OCI-LY7 (cell line): ENCODE measurements at regions not wholly inside any gene's neighbourhood (a gene's known extent, or its start where the extent isn't known, plus 50 kb on each side); places are given as distances from the start of the nearest gene placed in this dataset.

Source experiments
- BruUV-seq: library from RNA; stranded (reverse); fragments of 400-500 nt; replicated peaks from 2 replicates; lab custom pipeline; 2021; lab: Mats Ljungman, UMichigan
- CTCF ChIA-PET: fragments of 300-600 bp; sonication (Branson Sonifier 250); formaldehyde crosslinking; loops from one replicate; lab custom pipeline; 2022; ENCODE audit warnings: antibody characterized with exemption; ENCODE audit not compliant: unreplicated experiment; lab: Charles Lee
- POLR2A ChIA-PET: fragments of 300-600 bp; sonication (Branson Sonifier 250); formaldehyde crosslinking; loops from one replicate; lab custom pipeline; 2022; ENCODE audit warnings: antibody characterized with exemption; lab: Charles Lee
- DNase-seq: peaks from one replicate; pipeline ENCODE4 v3.0.0-alpha.2; 2015; ENCODE audit warnings: low spot score
- H2AFZ ChIP-seq: fragments of 200-600 bp; sonication (generic), shearing (Covaris generic); 2 replicates; pipeline ENCODE4 v1.6.1; 2014; ENCODE audit warnings: mild to moderate bottlenecking, antibody characterized with exemption, low read length, moderate library complexity
- H3K27ac ChIP-seq: fragments of 200-600 bp; sonication (generic); 2 replicates; pipeline ENCODE4 v1.5.1; 2014; ENCODE audit warnings: mixed run types, low read depth, mild to moderate bottlenecking, moderate library complexity, low read length, inconsistent platforms; ENCODE audit not compliant: poor library complexity, severe bottlenecking
- H3K36me3 ChIP-seq: fragments of 200-600 bp; sonication (generic); 2 replicates; pipeline ENCODE4 v1.6.1; 2014; ENCODE audit warnings: mild to moderate bottlenecking, antibody characterized with exemption, low read length, moderate library complexity, mixed read lengths; ENCODE audit not compliant: insufficient read depth
- H3K4me1 ChIP-seq: fragments of 200-600 bp; sonication (generic); 2 replicates; pipeline ENCODE4 v1.5.1; 2014; ENCODE audit warnings: mild to moderate bottlenecking, low read length; ENCODE audit not compliant: insufficient read depth, poor library complexity, severe bottlenecking
- H3K4me2 ChIP-seq: fragments of 200-600 bp; sonication (generic); 2 replicates; pipeline ENCODE4 v1.6.1; 2014; ENCODE audit warnings: mild to moderate bottlenecking, low read length
- H3K4me3 ChIP-seq: fragments of 200-600 bp; sonication (generic); 2 replicates; pipeline ENCODE4 v1.5.1; 2014; ENCODE audit warnings: mild to moderate bottlenecking, low read depth, low read length; ENCODE audit not compliant: poor library complexity, severe bottlenecking
- H3K79me2 ChIP-seq: fragments of 200-600 bp; sonication (generic); 2 replicates; pipeline ENCODE4 v1.6.1; 2016; ENCODE audit warnings: low read depth, mild to moderate bottlenecking, low read length, moderate library complexity, mixed read lengths; ENCODE audit not compliant: insufficient read depth
- H3K9me2 ChIP-seq: fragments of 200-600 bp; sonication (generic); 2 replicates; pipeline ENCODE4 v1.6.1; 2016; ENCODE audit warnings: mild to moderate bottlenecking, low read length, mixed read lengths; ENCODE audit not compliant: insufficient read depth
- H3K9me3 ChIP-seq: fragments of 200-600 bp; sonication (generic); 2 replicates; pipeline ENCODE4 v1.6.1; 2014; ENCODE audit warnings: mild to moderate bottlenecking, mixed run types, low read length, mixed read lengths
- H4K20me1 ChIP-seq: fragments of 200-600 bp; sonication (generic); 2 replicates; pipeline ENCODE4 v1.6.1; 2014; ENCODE audit warnings: mild to moderate bottlenecking, antibody characterized with exemption, low read length, moderate library complexity, mixed read lengths; ENCODE audit not compliant: insufficient read depth
- EZH2phosphoT487 ChIP-seq: fragments of 200-600 bp; sonication (generic); IDR thresholded peaks from 2 replicates; pipeline ENCODE4 v1.6.1; 2018; ENCODE audit warnings: low read depth, borderline replicate concordance, mild to moderate bottlenecking, mixed run types, antibody characterized with exemption, low read length, moderate library complexity, mixed read lengths
- intact Hi-C: fragments of 100-400 bp; cut with micrococcal nuclease; formaldehyde crosslinking; loops from one replicate; pipeline ENCODE4 v1.10.0; 2022; ENCODE audit not compliant: unreplicated experiment
- TF ChIP-seq, protein P1 (sequence below): fragments of 200-600 bp; sonication (generic); conservative IDR thresholded peaks from 2 replicates; pipeline ENCODE4 v1.5.1; 2014; ENCODE audit warnings: mild to moderate bottlenecking, antibody characterized with exemption, low read length, moderate library complexity, mixed read lengths

DNA sequence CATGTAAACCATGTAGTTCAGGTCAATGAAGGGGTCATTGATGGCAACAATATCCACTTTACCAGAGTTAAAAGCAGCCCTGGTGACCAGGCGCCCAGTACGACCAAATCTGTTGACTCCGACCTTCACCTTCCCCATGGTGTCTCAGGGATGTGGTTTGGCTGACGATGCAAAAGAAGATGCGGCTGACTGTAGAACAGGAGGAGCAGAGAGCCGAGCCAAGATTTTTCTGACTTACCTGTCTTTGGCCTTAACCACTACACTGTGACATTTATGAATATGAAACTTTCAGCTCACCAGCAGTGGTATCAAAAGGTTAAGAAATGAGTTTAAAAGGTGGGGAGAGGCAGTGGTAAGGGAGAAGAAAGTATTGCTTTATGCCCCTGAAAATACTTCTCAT lies 309.8 kb downstream of the BCOR start:
- H2AFZ ChIP-seq: no peak overlapping the region
- no peaks in the 10 kb centered on the region for H3K9me3 ChIP-seq
- ChIA-PET POLR2A (no interaction called here), CTCF (no interaction called here)
- TF ChIP-seq EZH2phosphoT487: no peak
- TF ChIP-seq, protein P1, sequence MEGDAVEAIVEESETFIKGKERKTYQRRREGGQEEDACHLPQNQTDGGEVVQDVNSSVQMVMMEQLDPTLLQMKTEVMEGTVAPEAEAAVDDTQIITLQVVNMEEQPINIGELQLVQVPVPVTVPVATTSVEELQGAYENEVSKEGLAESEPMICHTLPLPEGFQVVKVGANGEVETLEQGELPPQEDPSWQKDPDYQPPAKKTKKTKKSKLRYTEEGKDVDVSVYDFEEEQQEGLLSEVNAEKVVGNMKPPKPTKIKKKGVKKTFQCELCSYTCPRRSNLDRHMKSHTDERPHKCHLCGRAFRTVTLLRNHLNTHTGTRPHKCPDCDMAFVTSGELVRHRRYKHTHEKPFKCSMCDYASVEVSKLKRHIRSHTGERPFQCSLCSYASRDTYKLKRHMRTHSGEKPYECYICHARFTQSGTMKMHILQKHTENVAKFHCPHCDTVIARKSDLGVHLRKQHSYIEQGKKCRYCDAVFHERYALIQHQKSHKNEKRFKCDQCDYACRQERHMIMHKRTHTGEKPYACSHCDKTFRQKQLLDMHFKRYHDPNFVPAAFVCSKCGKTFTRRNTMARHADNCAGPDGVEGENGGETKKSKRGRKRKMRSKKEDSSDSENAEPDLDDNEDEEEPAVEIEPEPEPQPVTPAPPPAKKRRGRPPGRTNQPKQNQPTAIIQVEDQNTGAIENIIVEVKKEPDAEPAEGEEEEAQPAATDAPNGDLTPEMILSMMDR: no peak
- no peaks in the 10 kb centered on the region for H3K4me1 ChIP-seq
- no peak overlapping the region for H3K4me3 ChIP-seq
- H3K27ac ChIP-seq: no peak overlapping the region
- BruUV-seq: no TSS peak
- H3K79me2 ChIP-seq: no peaks in the 10 kb centered on the region
- H3K4me2 ChIP-seq: no peak overlapping the region
- no peaks in the 10 kb centered on the region for H3K36me3 ChIP-seq
- intact Hi-C loops: no loop called here
- no peaks in the 10 kb centered on the region for H3K9me2 ChIP-seq
- no peaks in the 10 kb centered on the region for H4K20me1 ChIP-seq
- no peak for DNase-seq

DNA sequence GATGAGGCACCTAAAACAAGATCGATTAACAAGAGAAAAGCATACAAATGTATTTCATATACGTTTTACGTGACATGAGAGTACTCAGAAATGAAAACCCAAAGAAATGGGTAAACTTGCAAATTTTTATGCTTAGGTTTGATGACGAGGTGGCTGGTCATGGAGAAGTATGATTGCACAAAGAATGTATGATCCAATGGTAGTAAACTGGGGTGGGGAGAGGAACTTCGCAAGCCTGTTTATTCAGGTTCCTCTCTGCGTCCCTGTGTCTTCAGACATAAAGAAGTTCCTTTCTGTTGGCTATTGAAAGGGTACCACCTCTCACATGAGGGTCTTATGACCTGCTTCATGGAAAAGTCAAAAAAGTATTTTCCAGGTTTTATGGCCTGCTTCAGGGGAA lies 309.2 kb downstream of the BCOR start:
- H3K27ac ChIP-seq: no peak overlapping the region
- no peaks in the 10 kb centered on the region for H3K36me3 ChIP-seq
- no peak overlapping the region for H3K4me3 ChIP-seq
- CTCF ChIA-PET: no interaction called here
- no peaks in the 10 kb centered on the region for H4K20me1 ChIP-seq
- no peaks in the 10 kb centered on the region for H3K9me3 ChIP-seq
- H3K79me2 ChIP-seq: no peaks in the 10 kb centered on the region
- no peak overlapping the region for H2AFZ ChIP-seq
- POLR2A ChIA-PET: no interaction called here
- H3K4me1 ChIP-seq: no peaks in the 10 kb centered on the region
- H3K4me2 ChIP-seq: no peak overlapping the region
- DNase-seq: no peak
- intact Hi-C loops: no loop called here
- no peaks in the 10 kb centered on the region for H3K9me2 ChIP-seq
- TF ChIP-seq, protein P1: no peak
- TF ChIP-seq EZH2phosphoT487: no peak
- no TSS peak for BruUV-seq

DNA sequence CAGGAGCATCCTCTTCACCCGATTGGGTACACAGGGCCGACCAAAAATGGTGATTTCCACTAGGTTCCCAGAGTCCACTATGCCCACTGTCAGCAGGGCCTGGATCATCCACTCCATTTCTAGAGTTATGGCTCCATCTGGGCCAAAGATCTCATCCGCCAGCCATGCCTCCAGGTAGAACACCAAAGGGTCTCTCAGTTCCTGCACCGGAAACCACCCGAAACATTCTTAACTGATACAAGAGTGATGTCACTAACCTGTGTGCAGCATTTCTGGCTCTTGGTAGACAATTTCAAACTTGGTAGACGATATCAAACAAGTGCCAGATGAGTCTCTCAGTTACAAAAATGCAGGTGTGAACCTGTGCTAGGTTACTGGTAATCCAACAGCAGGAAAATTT lies 306.1 kb downstream of the BCOR start:
- intact Hi-C loops: no loop called here
- no peak for TF ChIP-seq EZH2phosphoT487
- TF ChIP-seq, protein P1: no peak
- H3K36me3 ChIP-seq: no peaks in the 10 kb centered on the region
- CTCF ChIA-PET: no interaction called here
- H3K9me2 ChIP-seq: no peaks in the 10 kb centered on the region
- H3K9me3 ChIP-seq: no peaks in the 10 kb centered on the region
- no peak for DNase-seq
- no peak overlapping the region for H2AFZ ChIP-seq
- POLR2A ChIA-PET: no interaction called here
- H3K4me3 ChIP-seq: no peak overlapping the region
- H3K4me1 ChIP-seq: no peaks in the 10 kb centered on the region
- no peak overlapping the region for H3K27ac ChIP-seq
- no peaks in the 10 kb centered on the region for H4K20me1 ChIP-seq
- no TSS peak for BruUV-seq
- H3K4me2 ChIP-seq: no peak overlapping the region
- no peaks in the 10 kb centered on the region for H3K79me2 ChIP-seq
